ENCODE measurements at regions not wholly inside any gene's neighbourhood (a gene's known extent, or its start where the extent isn't known, plus 50 kb on each side); places are given as distances from the start of the nearest gene placed in this dataset.

- peaks cover 2 to 5% of the 10 kb centered on the region in 2 experiments; a peak in 4 of 5 replicates for H3K9me3 Mint-ChIP-seq
- no CpG with 5 or more reads among the region's 5 CpGs for WGBS (ENCODE audit: extremely low coverage, insufficient read length, low lambda C conversion rate)
These were observed 74.1 kb upstream of the CNIH3 start for GRCh38 chr1:224541901-224542630.

More at GRCh38 chr1:224541901-224542630, 74.1 kb upstream of the CNIH3 start:
- H3K27me3 ChIP-seq (ENCODE audit: insufficient read depth, low read length) = no peaks in the 10 kb centered on the region
- no peaks in the 10 kb centered on the region for H4K20me1 ChIP-seq (ENCODE audit: control insufficient read depth, insufficient read depth, insufficient read length)
- no peaks in the 10 kb centered on the region for H3K79me2 ChIP-seq (ENCODE audit: insufficient read depth, low read length)
- no peak overlapping the region for H3K9ac ChIP-seq (ENCODE audit: extremely low read depth, insufficient read length, low read length)
- DNase-seq = no peak
- no peak overlapping the region for H3K27ac ChIP-seq (ENCODE audit: insufficient read length, low read depth, low read length)
- H3K9me3 ChIP-seq (ENCODE audit: control insufficient read depth, low read depth, low read length) = no peaks in the 10 kb centered on the region
- no peak overlapping the region for H2BK15ac ChIP-seq (ENCODE audit: low read depth, low read length)
- no peak overlapping the region for H2BK120ac ChIP-seq (ENCODE audit: low read depth, low read length, poor library complexity, severe bottlenecking)
- H3K14ac ChIP-seq (ENCODE audit: insufficient read depth, low read length) = no peak overlapping the region
- H2BK20ac ChIP-seq (ENCODE audit: low read depth, low read length, poor library complexity, severe bottlenecking) = no peak overlapping the region
- H3K56ac ChIP-seq (ENCODE audit: insufficient read length, low read depth, low read length) = no peak overlapping the region
- no peak overlapping the region for H3K4ac ChIP-seq (ENCODE audit: low read depth, low read length)
- no peak overlapping the region for H3K23ac ChIP-seq (ENCODE audit: insufficient read length, low read depth, low read length)
- H3K27me3 Mint-ChIP-seq (ENCODE audit: low read depth) = no peaks in the 10 kb centered on the region
- no peak overlapping the region for H2BK5ac ChIP-seq (ENCODE audit: insufficient read length, low read length)
- no peak overlapping the region for H4K5ac ChIP-seq (ENCODE audit: insufficient read length, low read depth, low read length)
- no peak overlapping the region for H2AFZ ChIP-seq (ENCODE audit: low read length)
- peaks cover 2% of the 10 kb centered on the region; the same call in 1 of the 2 replicates for H3K4me1 ChIP-seq (ENCODE audit: insufficient read depth, low read length)
- no peak overlapping the region for H4K8ac ChIP-seq (replicated peaks; ENCODE audit: insufficient read length, low read depth, low read length)
- H3K27ac Mint-ChIP-seq = no peak overlapping the region
- H4K91ac ChIP-seq (ENCODE audit: insufficient read length, low read depth, low read length) = no peak overlapping the region
- no peak overlapping the region for H3T11ph ChIP-seq (ENCODE audit: low read length)
- no peak for TF ChIP-seq CTCF (conservative IDR thresholded peaks at IDR 0.05)
- no peak overlapping the region for H2BK12ac ChIP-seq (ENCODE audit: insufficient read length, low read depth, low read length)
- H3K79me1 ChIP-seq (ENCODE audit: insufficient read depth, low read depth, low read length, poor library complexity, severe bottlenecking) = no peaks in the 10 kb centered on the region
- H3K23me2 ChIP-seq (ENCODE audit: insufficient read length, low read depth, low read length, poor library complexity, severe bottlenecking) = no peaks in the 10 kb centered on the region
- no peak overlapping the region for H2AK5ac ChIP-seq (ENCODE audit: insufficient read length, low read length)
- no peak overlapping the region for H3K4me2 ChIP-seq (ENCODE audit: insufficient read depth, insufficient read length, low read length)
- H3K18ac ChIP-seq (ENCODE audit: insufficient read length, low read depth, low read length) = no peak overlapping the region
- H3K36me3 Mint-ChIP-seq (ENCODE audit: insufficient read depth in 1 of 3, low read depth in 3 of 3) = peaks cover 0 to 6% (median 4%) of the 10 kb centered on the region in 3 experiments; a peak in 2 of 7 replicates
- no peak overlapping the region for H3K4me3 Mint-ChIP-seq
- peaks cover 4 to 10% of the 10 kb centered on the region in 2 experiments; a peak in 3 of 4 replicates for H3K4me1 Mint-ChIP-seq

All from H9 (cell line).